Skeletal muscle cell (primary cell): ENCODE measurements at regions not wholly inside any gene's neighbourhood (a gene's known extent, or its start where the extent isn't known, plus 50 kb on each side); places are given as distances from the start of the nearest gene placed in this dataset.

ENCODE experiments used
- DNase-seq: peaks from one replicate; pipeline ENCODE4 v3.0.0-alpha.2; 2010; ENCODE audit warnings: low read depth
- H3K4me3 ChIP-seq: 2 replicates; pipeline ENCODE4 v1.5.1; 2011; ENCODE audit warnings: low read depth, mild to moderate bottlenecking, control low read depth, low read length, moderate library complexity

DNA sequence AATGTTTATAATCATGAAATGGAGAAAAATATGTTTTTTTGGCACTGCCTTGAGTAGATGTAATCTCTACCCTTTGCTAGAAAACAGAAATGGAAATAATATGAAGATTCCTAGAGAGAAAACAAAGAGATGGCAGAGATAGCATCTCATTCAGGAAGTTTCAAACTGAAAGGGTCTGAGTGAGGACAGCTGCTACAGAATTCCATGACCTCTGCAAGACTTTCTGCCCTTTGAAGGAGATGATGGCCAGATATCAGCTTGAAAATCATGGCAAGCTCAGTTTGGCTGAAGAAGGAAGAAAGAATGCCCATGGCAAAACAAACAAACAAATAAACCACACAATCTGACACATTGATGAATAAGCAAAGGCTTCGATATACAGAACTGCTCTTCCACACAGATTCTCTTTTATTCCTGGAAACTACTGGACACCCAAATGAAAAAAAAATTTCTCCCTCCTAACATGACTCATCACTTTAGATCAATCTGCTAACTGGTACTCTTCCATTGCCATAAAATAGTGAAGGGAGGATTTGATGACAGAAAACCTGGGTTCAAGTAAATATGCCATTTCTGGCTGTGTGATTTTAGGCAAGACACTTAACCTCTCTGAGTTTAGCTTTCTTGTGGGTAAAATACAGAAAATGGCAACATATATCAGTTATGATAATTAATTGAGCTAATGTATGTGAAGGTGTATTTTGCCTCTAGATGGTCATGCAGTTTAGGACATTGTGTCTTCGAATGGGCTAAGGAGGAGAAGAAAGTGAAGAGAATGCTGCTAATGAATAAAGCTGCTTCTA, 105.9 kb upstream of the SPACA1 start:
- H3K4me3 ChIP-seq: no peak overlapping the region
- DNase-seq: no peak

DNA sequence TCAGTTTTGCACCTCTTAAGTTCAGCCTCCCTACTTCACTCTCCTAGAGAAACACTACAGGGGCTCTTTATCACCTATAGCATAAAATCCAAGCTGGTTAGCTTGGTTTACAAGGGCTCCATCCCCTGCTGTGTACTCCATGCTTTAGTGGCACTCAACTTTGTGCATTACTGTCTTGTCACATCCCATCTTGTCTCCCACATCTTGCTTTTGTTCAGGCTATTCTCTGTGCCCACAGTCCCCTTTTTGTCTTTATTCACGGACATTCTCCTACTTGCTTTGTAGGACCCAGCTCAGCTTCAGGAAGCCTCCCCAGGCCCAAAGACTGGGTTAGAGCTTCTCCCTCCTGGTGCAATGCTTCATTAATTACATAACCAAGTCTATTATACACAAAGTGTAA, 107.9 kb upstream of the SPACA1 start:
- H3K4me3 ChIP-seq: no peak overlapping the region
- no peak for DNase-seq

DNA sequence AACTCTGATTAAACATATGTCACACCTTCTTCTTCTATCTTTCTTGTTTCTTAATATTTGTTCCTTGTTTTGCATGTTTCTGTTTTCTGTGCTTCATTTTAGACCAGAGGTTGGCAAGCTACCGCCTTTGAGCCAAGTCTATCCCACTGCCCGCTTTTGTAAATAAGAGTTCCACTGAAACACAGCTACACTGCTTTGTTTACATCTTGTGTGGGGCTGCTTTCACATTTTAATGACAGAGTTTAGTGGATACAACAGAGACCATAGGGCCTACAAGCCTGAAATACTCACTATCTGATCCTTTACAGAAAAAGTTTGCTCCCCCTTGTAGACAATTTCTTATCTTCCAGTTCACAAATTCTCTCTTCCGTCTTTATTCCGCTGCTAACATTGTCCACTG, 109.4 kb upstream of the SPACA1 start:
- no peak for DNase-seq
- no peak overlapping the region for H3K4me3 ChIP-seq

DNA sequence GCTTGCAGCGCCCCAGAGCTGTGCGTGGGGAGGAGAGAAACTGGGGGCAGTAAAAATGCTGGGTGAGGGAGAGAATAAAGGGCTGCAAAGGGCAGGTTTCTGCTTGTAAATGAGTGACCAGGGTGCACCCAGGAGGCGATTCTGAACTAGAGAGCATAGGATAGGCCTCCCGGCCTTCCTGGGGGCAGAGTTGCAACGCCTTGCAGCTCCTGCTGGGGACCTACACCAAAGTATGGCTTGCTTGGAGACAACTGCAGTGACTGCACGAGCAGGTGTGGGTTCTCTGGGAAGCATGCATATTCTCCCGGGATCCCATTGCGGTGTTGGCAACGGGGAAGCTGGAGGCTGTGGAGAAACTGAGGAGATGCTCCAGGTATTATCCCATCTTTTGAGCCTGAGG, 111.6 kb upstream of the SPACA1 start:
- DNase-seq: no peak
- H3K4me3 ChIP-seq: no peak overlapping the region

DNA sequence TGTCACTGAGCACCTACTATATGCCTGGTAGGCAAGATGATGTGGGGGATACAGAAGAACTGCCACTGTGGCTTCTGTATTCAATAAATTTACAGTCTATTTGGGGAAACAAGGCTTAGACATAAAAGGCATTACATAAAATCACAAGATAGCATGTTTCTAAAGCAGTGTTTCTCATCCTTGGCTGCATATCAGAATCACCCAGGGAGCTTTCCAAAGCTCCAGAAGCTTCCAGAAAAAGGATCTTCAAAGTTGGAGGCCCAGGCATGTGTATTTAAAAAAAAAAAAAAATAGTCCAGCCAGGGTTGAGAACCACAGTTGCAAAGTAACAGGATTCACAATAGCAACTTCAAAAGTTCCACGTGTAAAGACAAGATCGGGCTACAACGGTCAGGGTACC, 112.4 kb upstream of the SPACA1 start:
- H3K4me3 ChIP-seq: no peak overlapping the region
- no peak for DNase-seq

DNA sequence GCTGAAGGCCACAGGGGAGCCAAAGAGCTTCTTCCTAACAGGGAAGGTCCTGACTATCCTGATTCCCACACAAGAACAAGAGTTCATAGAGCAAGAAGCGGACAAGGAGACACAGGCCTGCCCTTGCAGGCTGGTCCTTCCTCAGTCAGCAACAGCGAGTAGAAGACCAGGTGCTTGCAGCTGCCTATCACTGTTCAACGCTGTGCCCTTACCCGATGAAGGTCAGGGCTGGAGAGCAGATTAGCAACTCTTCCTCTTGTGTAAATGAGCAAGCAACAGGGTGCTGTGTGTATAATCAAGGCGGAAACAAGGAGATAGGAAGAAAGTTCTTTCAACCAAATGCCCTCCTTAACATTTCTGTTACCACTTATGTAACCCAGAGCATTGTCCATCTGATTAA, 115.3 kb upstream of the SPACA1 start:
- no peak overlapping the region for H3K4me3 ChIP-seq
- DNase-seq: no peak

DNA sequence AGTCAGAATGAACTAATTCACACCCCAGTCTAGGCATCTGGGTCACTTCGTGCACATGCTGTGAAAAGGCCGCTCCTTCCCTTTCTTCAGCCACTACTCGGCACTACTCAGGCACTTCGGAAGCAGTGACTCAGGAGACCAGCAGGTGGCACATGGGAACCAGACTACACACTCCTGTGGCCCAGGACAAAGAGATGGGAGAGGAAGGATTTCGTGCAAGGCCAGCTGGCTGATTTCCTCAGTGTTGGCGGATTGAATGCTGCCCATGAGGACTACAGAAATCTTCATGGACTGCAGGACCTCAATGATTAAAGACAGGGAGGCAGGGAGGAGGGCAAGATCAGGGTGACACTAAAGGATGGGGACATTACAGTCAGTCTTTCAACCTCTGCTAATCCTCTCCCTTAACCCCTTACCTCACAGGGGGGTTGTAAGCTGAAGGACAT, 117.8 kb upstream of the SPACA1 start:
- peak; percentile 48 for DNase-seq
- H3K4me3 ChIP-seq: no peak overlapping the region

DNA sequence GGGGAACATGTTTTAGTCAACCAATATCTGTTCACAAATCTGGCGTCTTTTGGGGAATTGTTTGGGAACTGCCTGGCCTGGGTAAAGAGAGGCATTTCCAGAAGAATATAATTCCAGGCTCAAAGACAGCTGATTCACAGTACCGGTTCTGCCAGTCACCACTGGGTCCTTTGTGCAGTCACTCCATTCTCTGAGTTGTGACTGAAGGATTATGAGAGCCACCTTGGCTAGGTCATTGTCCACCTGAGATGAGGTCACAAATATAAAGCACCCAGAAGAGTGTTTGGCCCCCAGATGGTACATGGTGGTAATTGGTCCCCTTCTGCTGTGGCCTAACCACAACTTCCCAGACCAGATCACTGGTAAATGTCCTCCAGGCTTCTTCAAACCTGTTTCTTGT, 121.0 kb upstream of the SPACA1 start:
- no peak overlapping the region for H3K4me3 ChIP-seq
- no peak for DNase-seq

DNA sequence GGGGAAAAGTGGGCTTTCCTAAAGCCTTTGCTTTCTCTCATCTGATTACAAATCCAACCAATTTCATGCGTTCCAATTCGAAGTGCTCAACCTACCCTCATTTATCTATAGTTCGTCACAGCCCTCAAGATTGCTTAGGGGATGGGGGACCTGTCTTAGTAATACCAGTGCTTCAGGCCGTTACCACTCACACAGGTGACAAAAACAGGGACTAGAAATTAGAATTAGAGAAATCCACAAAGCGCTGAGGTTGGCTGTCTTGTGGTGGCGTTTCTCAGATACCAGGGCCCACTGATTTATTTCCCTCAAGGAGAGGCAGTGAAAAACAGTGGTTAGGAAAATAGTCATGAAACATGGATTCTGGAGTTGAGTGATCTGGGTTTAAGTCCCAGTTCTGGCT, 121.6 kb upstream of the SPACA1 start:
- DNase-seq: no peak
- H3K4me3 ChIP-seq: no peak overlapping the region

DNA sequence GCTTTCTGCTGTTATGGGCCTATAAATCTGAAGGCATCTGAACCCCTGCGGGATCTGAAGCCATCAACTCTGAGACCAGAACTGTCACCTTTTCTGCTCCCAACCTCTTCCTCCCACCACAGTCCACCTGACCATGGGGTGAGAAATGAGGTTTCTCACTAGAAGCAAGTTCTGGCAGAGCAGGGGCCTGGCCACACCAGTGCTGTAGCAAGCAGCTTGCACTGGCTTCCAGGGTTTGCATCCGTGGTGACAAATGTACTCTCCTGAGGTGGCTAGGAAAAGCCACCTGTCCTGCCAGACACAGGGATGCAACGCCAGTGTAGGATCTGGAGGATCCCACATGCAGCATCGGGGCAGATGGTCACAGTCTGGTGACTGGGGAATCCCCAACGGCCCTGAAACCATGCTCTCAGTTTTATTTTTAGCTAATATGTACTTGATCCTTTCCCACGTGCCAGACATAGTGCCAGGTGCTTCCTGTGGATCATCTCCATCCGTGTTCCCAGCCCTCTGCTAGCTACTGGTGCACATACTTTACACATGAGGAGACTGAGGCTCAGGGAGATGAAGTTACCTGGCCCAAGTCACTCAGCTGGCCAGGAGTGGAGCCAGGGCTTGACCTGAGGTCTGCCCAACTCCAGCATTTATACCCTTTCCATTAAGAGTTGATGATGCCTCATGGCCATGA, 122.1 kb upstream of the SPACA1 start:
- no peak for DNase-seq
- no peak overlapping the region for H3K4me3 ChIP-seq

DNA sequence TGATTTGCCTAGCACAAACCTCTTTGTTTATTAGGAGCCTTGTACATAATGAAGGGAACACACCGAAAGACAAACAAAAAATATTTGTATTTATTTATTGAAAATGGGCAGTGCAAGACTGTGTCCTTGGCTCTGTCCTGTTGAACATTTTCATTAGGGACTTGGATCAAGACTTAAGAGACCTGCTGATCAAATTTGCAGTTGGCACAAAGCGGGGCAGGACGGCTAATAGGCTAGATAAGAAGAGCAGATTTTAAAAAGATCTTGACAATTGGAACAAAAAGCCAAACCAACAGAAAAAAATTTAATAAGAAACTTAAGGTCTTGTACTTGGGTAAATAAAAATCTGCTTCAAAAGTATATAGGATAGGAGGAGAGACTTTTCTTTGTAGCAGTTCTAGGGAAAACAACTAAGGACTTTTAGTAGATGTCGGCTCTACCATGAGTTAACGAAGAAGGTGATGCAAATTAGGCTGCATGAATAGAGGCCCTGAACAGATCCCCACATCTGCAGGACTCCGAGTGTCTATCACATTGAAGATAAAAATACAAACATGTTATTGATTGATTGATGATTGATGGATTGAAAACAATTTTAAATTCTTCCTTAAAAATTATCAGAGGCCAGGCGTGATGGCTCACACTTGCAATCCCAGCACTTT, 124.1 kb upstream of the SPACA1 start:
- H3K4me3 ChIP-seq: no peak overlapping the region
- DNase-seq: no peak

DNA sequence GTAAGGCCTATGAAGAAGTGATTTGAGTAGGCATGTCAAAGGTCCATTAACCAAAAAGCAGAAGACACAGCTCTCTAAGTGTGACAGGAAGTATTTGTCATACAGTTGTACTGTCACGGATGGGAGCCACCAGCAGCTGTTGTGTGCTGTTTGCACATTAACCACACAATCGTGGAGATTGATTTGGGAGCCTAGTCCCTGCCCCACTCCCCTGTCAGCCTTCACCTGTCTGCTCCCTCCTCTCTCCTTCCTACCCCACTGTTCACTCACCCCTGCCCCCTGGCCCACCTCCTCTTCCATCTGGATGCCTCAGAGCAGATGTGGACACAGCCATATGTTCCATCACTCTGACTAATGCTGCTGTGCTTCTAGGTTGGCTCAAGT, 124.7 kb upstream of the SPACA1 start:
- DNase-seq: no peak
- no peak overlapping the region for H3K4me3 ChIP-seq

DNA sequence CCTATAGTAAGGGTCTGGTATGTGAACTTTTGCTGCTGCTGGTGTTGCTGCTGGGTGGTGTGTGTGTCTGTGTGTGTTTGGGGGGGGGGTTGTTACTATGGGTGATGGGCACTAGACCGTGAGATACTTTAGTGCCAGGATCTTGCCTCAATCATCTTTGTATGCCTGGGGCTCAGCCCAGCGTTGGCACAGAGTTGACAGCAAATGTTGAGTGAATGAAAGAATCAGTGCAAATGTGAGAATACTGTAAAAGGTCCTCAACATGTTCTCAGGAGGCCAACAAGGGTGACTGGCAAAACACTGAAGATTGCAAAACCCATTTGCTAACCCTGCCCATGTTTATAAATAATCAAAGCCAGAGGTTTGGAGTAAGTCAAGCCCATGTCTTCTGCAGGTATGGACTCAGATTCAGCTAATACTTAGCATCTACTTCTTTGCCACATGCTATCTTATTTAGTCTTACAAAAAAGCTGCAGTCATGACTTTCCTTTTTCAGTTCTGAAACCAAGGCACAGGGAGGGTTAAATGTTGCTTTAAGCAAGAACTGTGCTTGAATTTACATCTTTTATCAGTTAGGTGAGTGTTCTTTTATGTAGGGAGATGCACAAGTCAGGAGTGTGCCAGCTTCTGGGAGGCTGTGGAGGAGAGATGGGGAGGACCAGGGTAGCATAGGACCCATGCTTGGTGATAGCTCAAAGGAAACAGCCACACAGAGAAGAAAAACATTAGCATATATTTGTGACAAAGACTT, 125.3 kb upstream of the SPACA1 start:
- DNase-seq: no peak
- no peak overlapping the region for H3K4me3 ChIP-seq

DNA sequence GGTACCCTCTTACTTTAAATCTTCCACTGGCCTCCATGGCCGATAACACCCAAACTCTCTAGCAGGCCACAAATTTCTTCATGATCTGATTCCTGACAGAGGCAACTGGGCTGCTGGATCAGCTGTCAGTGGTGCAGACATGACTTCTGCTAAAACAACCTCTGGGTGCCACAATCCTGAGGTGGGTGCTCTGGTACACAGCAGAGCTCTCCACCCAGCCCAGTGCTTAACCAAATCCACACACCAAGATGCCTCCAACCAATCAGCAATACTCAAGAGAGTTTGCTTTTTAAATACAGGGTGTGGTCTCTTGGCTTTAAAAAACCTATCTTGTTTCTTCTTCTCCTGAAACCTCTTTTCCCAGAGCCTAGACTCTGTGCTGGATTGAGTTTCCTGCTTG, 126.6 kb upstream of the SPACA1 start:
- no peak overlapping the region for H3K4me3 ChIP-seq
- DNase-seq: no peak

DNA sequence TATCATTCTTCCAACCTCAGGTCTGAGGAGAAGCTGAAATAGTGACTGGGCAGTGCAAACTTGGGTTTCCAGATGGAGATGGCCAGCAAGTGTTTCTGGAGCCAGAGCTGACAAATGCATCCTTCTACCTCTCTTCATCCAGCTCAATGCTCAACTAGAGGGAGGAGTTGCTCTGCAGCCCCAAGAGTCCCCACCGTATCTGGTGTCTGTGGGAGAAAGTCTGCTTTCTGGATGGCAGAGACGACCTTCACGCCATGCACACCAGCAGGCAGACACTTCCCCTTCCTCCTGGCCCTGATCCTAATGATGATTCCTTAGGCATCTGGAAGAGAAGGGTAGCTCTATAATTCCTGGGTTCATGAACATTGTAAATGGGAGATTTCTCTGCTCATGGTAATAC, 127.4 kb upstream of the SPACA1 start:
- no peak for DNase-seq
- no peak overlapping the region for H3K4me3 ChIP-seq

DNA sequence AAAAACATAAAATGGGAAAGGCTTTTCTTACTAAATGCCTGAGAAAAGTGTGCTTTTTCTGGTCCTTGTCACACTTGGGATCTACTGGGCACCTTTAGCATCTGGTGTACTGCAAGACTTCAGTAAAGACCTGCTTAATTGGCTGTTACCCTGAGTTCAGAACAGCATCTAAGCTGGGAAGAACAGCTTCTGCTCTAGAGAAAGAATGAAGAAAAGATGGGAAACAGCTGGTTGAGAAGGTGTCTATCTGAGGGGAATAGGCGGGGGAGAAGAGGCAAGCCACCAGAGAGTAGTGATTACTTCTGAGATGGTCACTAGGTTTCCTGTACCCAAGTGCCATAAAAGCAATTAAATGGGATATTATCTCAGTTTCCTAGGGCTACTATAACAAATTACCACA, 128.2 kb upstream of the SPACA1 start:
- no peak overlapping the region for H3K4me3 ChIP-seq

DNA sequence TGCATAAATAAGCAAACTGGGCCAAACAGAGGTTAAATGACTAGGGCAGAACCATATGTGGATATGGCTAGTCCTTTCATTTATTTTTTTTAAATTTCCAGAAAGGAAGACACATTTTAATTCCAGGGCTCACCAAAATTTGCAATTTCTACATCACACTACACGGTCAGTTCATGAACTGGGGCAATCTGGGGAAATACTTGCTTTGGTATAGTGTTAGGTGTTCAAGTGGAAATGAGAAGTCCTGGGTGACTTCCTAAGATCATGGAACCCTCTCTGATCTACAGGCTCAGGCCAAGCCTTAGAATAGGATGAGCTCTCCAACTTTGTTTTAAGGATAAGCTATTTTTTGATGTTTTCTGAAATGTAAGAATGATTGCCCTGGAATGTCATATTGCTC, 128.6 kb upstream of the SPACA1 start:
- no peak overlapping the region for H3K4me3 ChIP-seq
- no peak for DNase-seq

More for the DNA sequence above, 128.2 kb upstream of the SPACA1 start:
- DNase-seq: no peak

DNA sequence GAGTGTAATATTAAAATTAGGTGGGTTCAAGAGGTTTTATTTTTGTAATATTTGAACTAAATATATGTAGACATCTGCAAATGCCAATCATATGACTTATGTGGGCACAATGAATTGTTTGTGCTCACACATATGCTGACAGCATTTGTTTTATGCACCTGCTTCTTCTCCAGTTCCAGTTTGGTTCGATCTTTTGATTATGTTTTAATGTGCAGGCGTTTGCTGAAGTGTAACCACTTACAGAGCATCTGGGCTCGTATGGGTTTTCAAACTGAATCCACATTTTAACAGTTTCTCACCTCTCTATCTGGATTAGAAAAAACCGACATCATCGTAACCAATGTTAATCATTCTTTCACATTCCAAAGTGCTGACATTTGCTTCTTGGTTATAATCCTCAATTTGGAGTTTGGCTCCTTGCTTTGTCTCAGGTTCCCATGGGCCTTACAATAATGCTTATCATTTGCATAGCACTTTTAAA, 129.1 kb upstream of the SPACA1 start:
- H3K4me3 ChIP-seq: no peak overlapping the region
- DNase-seq: no peak

DNA sequence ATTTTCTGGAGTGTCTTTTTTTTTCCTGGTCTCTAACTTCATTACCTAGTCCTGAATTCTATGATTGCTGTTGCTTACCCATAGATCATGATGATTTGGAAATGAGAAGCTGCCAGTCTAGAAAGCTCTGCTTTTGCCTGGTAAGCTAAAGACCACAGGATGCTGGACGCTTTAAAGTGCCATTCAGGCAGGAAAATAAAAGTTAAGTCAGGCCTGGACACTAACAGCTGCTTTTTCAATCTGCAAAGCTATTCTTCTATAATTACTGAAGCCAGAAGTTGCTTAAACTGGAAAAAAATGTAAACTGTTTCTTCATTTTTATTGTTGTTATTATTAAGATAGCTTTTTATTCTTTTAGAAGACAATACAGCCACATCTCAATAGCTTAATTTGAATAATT, 129.8 kb upstream of the SPACA1 start:
- no peak for DNase-seq
- no peak overlapping the region for H3K4me3 ChIP-seq

DNA sequence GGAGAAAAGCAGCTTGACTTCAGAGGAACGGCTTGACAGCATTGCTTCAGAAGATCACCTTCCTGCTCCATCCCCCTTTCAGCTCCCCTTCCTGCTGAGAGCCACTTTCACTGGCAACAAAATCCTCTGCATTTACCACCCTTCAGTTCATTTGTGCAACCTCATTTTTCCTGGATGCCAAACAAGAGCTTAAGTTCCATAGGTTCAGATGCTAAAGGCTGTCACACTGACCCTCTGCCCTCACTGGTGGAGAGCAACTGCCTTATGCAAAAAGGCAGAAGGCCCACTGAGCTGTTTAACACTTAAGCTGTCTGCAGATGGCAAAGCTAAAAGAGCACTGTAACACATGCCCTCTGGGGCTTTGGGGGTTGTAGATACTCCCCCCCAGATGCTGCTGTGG, 131.2 kb upstream of the SPACA1 start:
- DNase-seq: no peak

More for the DNA sequence above, 131.2 kb upstream of the SPACA1 start:
- H3K4me3 ChIP-seq: no peak overlapping the region
